B cell (primary cell): ENCODE measurements at regions not wholly inside any gene's neighbourhood (a gene's known extent, or its start where the extent isn't known, plus 50 kb on each side); places are given as distances from the start of the nearest gene placed in this dataset.

Experiments used
- ATAC-seq: fragments of 200-7000 bp; cut with Tn5 transposase; one replicate; pipeline ENCODE4 v1.10.0; 2021; ENCODE audit warnings: low read depth, mild to moderate bottlenecking, moderate number of reproducible peaks, moderate library complexity
- CTCF ChIA-PET: fragments of 350-600 bp; sonication (Branson Sonifier 250); formaldehyde crosslinking; loops from one replicate; lab custom pipeline; 2021; ENCODE audit warnings: antibody characterized with exemption, inconsistent platforms; lab: Charles Lee
- POLR2A ChIA-PET: fragments of 350-600 bp; sonication (Branson Sonifier 250); formaldehyde crosslinking; loops from one replicate; lab custom pipeline; 2021; ENCODE audit warnings: antibody characterized with exemption; lab: Charles Lee
- DNase-seq: peaks from one replicate; pipeline ENCODE4 v3.0.0; 2013
- H2AFZ ChIP-seq: 2 replicates; pipeline ENCODE4 v1.6.1; 2012; ENCODE audit warnings: mild to moderate bottlenecking, low read depth, low read length; ENCODE audit not compliant: insufficient read depth, poor library complexity, severe bottlenecking
- H3K27ac ChIP-seq, 2 donors: 1 replicate in 1 of 2; 2 replicates in 1 of 2; pipeline ENCODE4 v1.5.1; 2012 to 2013; ENCODE audit warnings: low read length in 2 of 2, mild to moderate bottlenecking in 2 of 2, moderate library complexity in 1 of 2
- H3K27me3 ChIP-seq, 4 experiments: fragments of 200-600 bp in 1 of 4; sonication (generic) in 1 of 4; replicated peaks in 1 of 4; 1 replicate in 2 of 4; 2 replicates in 2 of 4; pipeline versions ENCODE4 v1.6.1 to v1.7.0; 2013 to 2016; ENCODE audit warnings: low read length in 3 of 4, mild to moderate bottlenecking in 2 of 4, mixed read lengths in 1 of 4, moderate library complexity in 1 of 4; ENCODE audit not compliant: insufficient read depth in 4 of 4, control insufficient read depth in 3 of 4; ENCODE audit errors: control extremely low read depth in 1 of 4
- H3K36me3 ChIP-seq, 2 experiments: replicated peaks in 1 of 2; 1 replicate in 1 of 2; 2 replicates in 1 of 2; pipeline versions ENCODE4 v1.6.1 to v1.7.1; 2013; ENCODE audit warnings: low read length in 1 of 2; ENCODE audit not compliant: insufficient read depth in 2 of 2, control insufficient read depth in 1 of 2; ENCODE audit errors: control extremely low read depth in 1 of 2, extremely low read depth in 1 of 2
- H3K4me1 ChIP-seq, 2 donors: fragments of 200-600 bp in 1 of 2; sonication (generic) in 1 of 2; 1 replicate in 1 of 2; 2 replicates in 1 of 2; pipeline versions ENCODE4 v1.5.1 to v1.6.1; 2013 to 2017; ENCODE audit warnings: low read length in 2 of 2; ENCODE audit not compliant: control insufficient read depth in 2 of 2, insufficient read depth in 2 of 2
- H3K4me2 ChIP-seq: replicated peaks from 2 replicates; pipeline ENCODE3; 2012; ENCODE audit warnings: mild to moderate bottlenecking, low read depth, low read length; ENCODE audit not compliant: poor library complexity, severe bottlenecking
- H3K4me3 ChIP-seq, 5 experiments: fragments of 200-600 bp in 1 of 5; sonication (generic) in 1 of 5; 1 replicate in 3 of 5; 2 replicates in 2 of 5; pipeline versions ENCODE4 v1.5.1 to v1.7.0; 2011 to 2016; ENCODE audit warnings: low read length in 4 of 5, mild to moderate bottlenecking in 4 of 5, low read depth in 2 of 5, control low read depth in 1 of 5, moderate library complexity in 1 of 5; ENCODE audit not compliant: insufficient read depth in 1 of 5; ENCODE audit errors: control extremely low read depth in 1 of 5, extremely low read depth in 1 of 5
- H3K79me2 ChIP-seq: fragments of 200-600 bp; sonication (generic); one replicate; pipeline ENCODE4 v1.6.0; 2016; ENCODE audit warnings: low read length; ENCODE audit not compliant: control insufficient read depth, insufficient read depth
- H3K9ac ChIP-seq: fragments of 200-600 bp; sonication (generic); 2 replicates; pipeline ENCODE4 v1.6.1; 2017; ENCODE audit warnings: mild to moderate bottlenecking, low read length, moderate library complexity
- H3K9me3 ChIP-seq, 3 donors: one replicate each; pipeline versions ENCODE4 v1.6.1 to v1.7.1; 2013; ENCODE audit warnings: low read length in 2 of 3; ENCODE audit not compliant: control insufficient read depth in 2 of 3, insufficient read depth in 1 of 3; ENCODE audit errors: control extremely low read depth in 1 of 3
- H4K20me1 ChIP-seq: 2 replicates; pipeline ENCODE4 v1.6.0; 2012; ENCODE audit warnings: mild to moderate bottlenecking, low read length; ENCODE audit not compliant: insufficient read depth, control insufficient read depth, poor library complexity, severe bottlenecking
- H3K27ac Mint-ChIP-seq: one replicate; pipeline ENCODE4 v1.8.0; 2021; ENCODE audit warnings: mixed read lengths
- H3K27me3 Mint-ChIP-seq: one replicate; pipeline ENCODE4 v1.8.0; 2021; ENCODE audit warnings: mixed read lengths
- H3K4me1 Mint-ChIP-seq: one replicate; pipeline ENCODE4 v1.8.0; 2021; ENCODE audit warnings: mixed read lengths
- H3K4me3 Mint-ChIP-seq: one replicate; pipeline ENCODE4 v1.8.0; 2021; ENCODE audit warnings: mixed read lengths
- H3K9me3 Mint-ChIP-seq: one replicate; pipeline ENCODE4 v1.8.0; 2022; ENCODE audit warnings: mixed read lengths; ENCODE audit not compliant: insufficient read depth
- CTCF ChIP-seq: fragments of 200-600 bp; IDR thresholded peaks from one replicate; pipeline ENCODE4 v1.8.0; 2022; ENCODE audit warnings: antibody characterized with exemption, mild to moderate bottlenecking
- EZH2 ChIP-seq: IDR thresholded peaks from 2 replicates; pipeline ENCODE4 v1.6.1; 2012; ENCODE audit warnings: borderline replicate concordance, low read depth, mild to moderate bottlenecking, moderate library complexity, low read length; ENCODE audit not compliant: insufficient read depth, poor library complexity, severe bottlenecking
- WGBS: methylation state at CpG from one replicate; pipeline ENCODE4 v1.1.5; 2013; ENCODE audit warnings: missing lambda C conversion rate; ENCODE audit not compliant: insufficient coverage; 5-methylcytosine and 5-hydroxymethylcytosine counted together
- intact Hi-C: fragments of 100-400 bp; cut with micrococcal nuclease; formaldehyde crosslinking; loops from one replicate; pipeline ENCODE4 v1.10.0; 2022

DNA sequence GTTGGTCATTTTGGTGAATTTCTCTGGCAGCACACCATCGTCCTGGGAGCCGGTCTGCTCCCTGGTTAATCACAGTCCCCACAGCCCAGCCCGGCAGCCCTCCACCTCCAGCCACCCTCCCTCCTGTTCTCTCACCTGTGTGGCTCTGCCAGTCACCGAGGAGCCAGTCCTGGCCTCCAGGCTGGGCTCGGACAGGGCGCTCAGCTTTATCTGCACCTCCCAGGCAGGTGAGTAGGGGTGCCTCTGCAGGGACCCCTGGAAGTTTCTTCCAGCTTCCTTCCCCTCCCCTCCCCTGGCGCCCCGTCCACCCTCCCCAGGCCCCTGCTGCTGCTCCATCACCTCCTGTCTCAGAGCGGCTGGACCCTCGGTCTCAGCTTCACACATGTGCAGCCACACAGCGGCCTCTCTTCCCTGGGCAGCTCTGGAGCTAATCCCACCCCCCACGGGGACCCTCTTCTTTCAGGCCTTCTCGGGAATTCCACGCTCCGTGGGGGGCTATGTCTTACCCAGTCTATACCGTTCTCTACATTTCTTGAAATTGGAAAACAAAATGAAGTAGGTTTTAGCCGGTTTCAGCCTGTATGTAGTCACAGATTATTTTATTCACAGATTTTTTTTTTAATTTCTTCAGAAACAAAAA is 213.9 kb upstream of the PPP2R2D start:
- H3K27me3 ChIP-seq: no peaks in the 10 kb centered on the region
- H3K9ac ChIP-seq: no peak overlapping the region
- CTCF ChIA-PET: no interaction called here
- Mint-ChIP-seq H3K9me3 (no peaks in the 10 kb centered on the region), H3K27ac (no peak overlapping the region), H3K27me3 (peaks cover 12% of the 10 kb centered on the region), H3K4me3 (no peak overlapping the region), H3K4me1 (no peaks in the 10 kb centered on the region)
- H3K4me2 ChIP-seq: no peak overlapping the region
- no peak overlapping the region for H2AFZ ChIP-seq
- 39% methylated on average over 10 of the region's 17 CpGs for WGBS
- no peaks in the 10 kb centered on the region for H3K4me1 ChIP-seq
- H3K79me2 ChIP-seq: no peaks in the 10 kb centered on the region
- POLR2A ChIA-PET: no interaction called here
- H4K20me1 ChIP-seq: no peaks in the 10 kb centered on the region
- no peak for ATAC-seq
- no peak overlapping the region for H3K4me3 ChIP-seq
- no peak for DNase-seq
- intact Hi-C loops: no loop called here
- H3K36me3 ChIP-seq: no peaks in the 10 kb centered on the region
- H3K9me3 ChIP-seq: peaks cover 0 to 27% (median 0%) of the 10 kb centered on the region in 3 donors
- no peak for TF ChIP-seq CTCF
- no peak for TF ChIP-seq EZH2
- H3K27ac ChIP-seq: no peak overlapping the region

GRCh38 chr10:131688304-131688703 is 212.5 kb upstream of the PPP2R2D start:
- Mint-ChIP-seq H3K9me3 (no peaks in the 10 kb centered on the region), H3K27me3 (peaks cover 5% of the 10 kb centered on the region), H3K4me3 (no peak overlapping the region), H3K4me1 (no peaks in the 10 kb centered on the region), H3K27ac (no peak overlapping the region)
- Histone ChIP-seq H3K36me3 (no peaks in the 10 kb centered on the region), H3K4me2 (no peak overlapping the region), H4K20me1 (no peaks in the 10 kb centered on the region), H3K9ac (no peak overlapping the region), H3K9me3 (peaks cover 0 to 27% (median 0%) of the 10 kb centered on the region in 3 donors), H2AFZ (no peak overlapping the region), H3K27ac (no peak overlapping the region), H3K79me2 (no peaks in the 10 kb centered on the region), H3K27me3 (no peaks in the 10 kb centered on the region), H3K4me3 (no peak overlapping the region), H3K4me1 (no peaks in the 10 kb centered on the region)
- no peak for ATAC-seq
- intact Hi-C loops: no loop called here
- DNase-seq: no peak
- ChIA-PET CTCF (no interaction called here), POLR2A (no interaction called here)
- TF ChIP-seq EZH2: no peak
- TF ChIP-seq CTCF: no peak
- no CpG with 5 or more reads among the region's 1 CpG for WGBS
